ENCODE measurements at regions not wholly inside any gene's neighbourhood (a gene's known extent, or its start where the extent isn't known, plus 50 kb on each side); places are given as distances from the start of the nearest gene placed in this dataset.
"Not testable (repeated sequence)": the region's sequence is repeated elsewhere in the genome, so short reads cannot be mapped to it uniquely, and the experiment has no call there.

GRCh38 chr1:240719953-240720700 lies 108.2 kb upstream of the GREM2 start:
- DNase-seq (ENCODE audit: low read depth, low spot score) (no peak), FAIRE-seq (no peak), ATAC-seq (no peak)
- Histone ChIP-seq H3K9ac (ENCODE audit: control insufficient read depth, insufficient read depth, low read length) (no peak overlapping the region), H3K27me3 (replicated peaks in 1 of 2; ENCODE audit: control insufficient read depth in 2 of 2, insufficient read depth in 2 of 2, low read length in 1 of 2) (no peaks in the 10 kb centered on the region), H3K4me3 (no peak overlapping the region), H4K20me1 (ENCODE audit: control insufficient read depth, insufficient read depth) (no peaks in the 10 kb centered on the region), H3K27ac (ENCODE audit: control insufficient read depth, insufficient read depth) (no peak overlapping the region), H3K9me3 (replicated peaks; ENCODE audit: control insufficient read depth, insufficient read depth, low read length) (no peaks in the 10 kb centered on the region), H3K4me1 (ENCODE audit: control insufficient read depth, insufficient read depth, low read length) (no peaks in the 10 kb centered on the region), H2AFZ (ENCODE audit: control insufficient read depth, low read depth, low read length) (no peak overlapping the region), H3K36me3 (ENCODE audit: control insufficient read depth in 2 of 2, insufficient read depth in 2 of 2, low read length in 1 of 2) (no peaks in the 10 kb centered on the region), H3K79me2 (ENCODE audit: control insufficient read depth, insufficient read depth, low read length) (no peaks in the 10 kb centered on the region), H3K4me2 (ENCODE audit: control insufficient read depth, insufficient read depth) (no peak overlapping the region)
- RAD21 ChIA-PET (ENCODE audit: unreplicated experiment), result no interaction called here
- in situ Hi-C loops (cut with MboI) (no loop called here), intact Hi-C loops (cut with micrococcal nuclease; ENCODE audit: unreplicated experiment) (no loop called here)
- TF ChIP-seq POLR2AphosphoS5 (IDR thresholded peaks at IDR 0.05; ENCODE audit: low read length) (no peak), BACH1 (IDR thresholded peaks at IDR 0.05; ENCODE audit: borderline replicate concordance) (no peak), PAX8 (IDR thresholded peaks at IDR 0.05) (no peak), SMAD5 (IDR thresholded peaks at IDR 0.05; ENCODE audit: low read depth) (no peak), IRF4 (IDR thresholded peaks at IDR 0.05; ENCODE audit: low read depth, low read length) (no peak), CTCF (IDR thresholded peaks at IDR 0.05 in 2 of 3, conservative IDR thresholded peaks at IDR 0.05 in 1 of 3; ENCODE audit: control insufficient read depth in 2 of 3, extremely low read depth in 1 of 3, insufficient read depth in 1 of 3, low read depth in 3 of 3, low read length in 3 of 3) (no peak), FOS (IDR thresholded peaks at IDR 0.05; ENCODE audit: borderline replicate concordance, extremely low read depth, insufficient read length) (no peak), STAT1 (conservative IDR thresholded peaks at IDR 0.05) (no peak), ZNF384 (IDR thresholded peaks at IDR 0.05; ENCODE audit: borderline replicate concordance, low read depth, low read length) (no peak)
- TF ChIP-seq, protein P1, sequence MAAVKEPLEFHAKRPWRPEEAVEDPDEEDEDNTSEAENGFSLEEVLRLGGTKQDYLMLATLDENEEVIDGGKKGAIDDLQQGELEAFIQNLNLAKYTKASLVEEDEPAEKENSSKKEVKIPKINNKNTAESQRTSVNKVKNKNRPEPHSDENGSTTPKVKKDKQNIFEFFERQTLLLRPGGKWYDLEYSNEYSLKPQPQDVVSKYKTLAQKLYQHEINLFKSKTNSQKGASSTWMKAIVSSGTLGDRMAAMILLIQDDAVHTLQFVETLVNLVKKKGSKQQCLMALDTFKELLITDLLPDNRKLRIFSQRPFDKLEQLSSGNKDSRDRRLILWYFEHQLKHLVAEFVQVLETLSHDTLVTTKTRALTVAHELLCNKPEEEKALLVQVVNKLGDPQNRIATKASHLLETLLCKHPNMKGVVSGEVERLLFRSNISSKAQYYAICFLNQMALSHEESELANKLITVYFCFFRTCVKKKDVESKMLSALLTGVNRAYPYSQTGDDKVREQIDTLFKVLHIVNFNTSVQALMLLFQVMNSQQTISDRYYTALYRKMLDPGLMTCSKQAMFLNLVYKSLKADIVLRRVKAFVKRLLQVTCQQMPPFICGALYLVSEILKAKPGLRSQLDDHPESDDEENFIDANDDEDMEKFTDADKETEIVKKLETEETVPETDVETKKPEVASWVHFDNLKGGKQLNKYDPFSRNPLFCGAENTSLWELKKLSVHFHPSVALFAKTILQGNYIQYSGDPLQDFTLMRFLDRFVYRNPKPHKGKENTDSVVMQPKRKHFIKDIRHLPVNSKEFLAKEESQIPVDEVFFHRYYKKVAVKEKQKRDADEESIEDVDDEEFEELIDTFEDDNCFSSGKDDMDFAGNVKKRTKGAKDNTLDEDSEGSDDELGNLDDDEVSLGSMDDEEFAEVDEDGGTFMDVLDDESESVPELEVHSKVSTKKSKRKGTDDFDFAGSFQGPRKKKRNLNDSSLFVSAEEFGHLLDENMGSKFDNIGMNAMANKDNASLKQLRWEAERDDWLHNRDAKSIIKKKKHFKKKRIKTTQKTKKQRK (IDR thresholded peaks at IDR 0.05; ENCODE audit: low read depth, low read length), result no peak
- TF ChIP-seq, protein P2, sequence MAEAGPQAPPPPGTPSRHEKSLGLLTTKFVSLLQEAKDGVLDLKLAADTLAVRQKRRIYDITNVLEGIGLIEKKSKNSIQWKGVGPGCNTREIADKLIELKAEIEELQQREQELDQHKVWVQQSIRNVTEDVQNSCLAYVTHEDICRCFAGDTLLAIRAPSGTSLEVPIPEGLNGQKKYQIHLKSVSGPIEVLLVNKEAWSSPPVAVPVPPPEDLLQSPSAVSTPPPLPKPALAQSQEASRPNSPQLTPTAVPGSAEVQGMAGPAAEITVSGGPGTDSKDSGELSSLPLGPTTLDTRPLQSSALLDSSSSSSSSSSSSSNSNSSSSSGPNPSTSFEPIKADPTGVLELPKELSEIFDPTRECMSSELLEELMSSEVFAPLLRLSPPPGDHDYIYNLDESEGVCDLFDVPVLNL (IDR thresholded peaks at IDR 0.05; ENCODE audit: low read depth, low read length), result no peak
- WGBS (ENCODE audit: insufficient coverage, insufficient replicate concordance, low lambda C conversion rate, missing lambda C conversion rate), result 41% methylated on average over 8 of the region's 8 CpGs
- POLR2A ChIA-PET, result interaction anchor here (0.7 kb wide), 1 partner anchor 895 kb away, joined by 7 read pairs; no protein-coding TSS in a partner anchor
- SMC1A ChIA-PET (ENCODE audit: uncharacterized antibody, unreplicated experiment), result no interaction called here
- no TSS peak for BruUV-seq (replicated peaks)
- CTCF ChIA-PET, result no interaction called here

DNA sequence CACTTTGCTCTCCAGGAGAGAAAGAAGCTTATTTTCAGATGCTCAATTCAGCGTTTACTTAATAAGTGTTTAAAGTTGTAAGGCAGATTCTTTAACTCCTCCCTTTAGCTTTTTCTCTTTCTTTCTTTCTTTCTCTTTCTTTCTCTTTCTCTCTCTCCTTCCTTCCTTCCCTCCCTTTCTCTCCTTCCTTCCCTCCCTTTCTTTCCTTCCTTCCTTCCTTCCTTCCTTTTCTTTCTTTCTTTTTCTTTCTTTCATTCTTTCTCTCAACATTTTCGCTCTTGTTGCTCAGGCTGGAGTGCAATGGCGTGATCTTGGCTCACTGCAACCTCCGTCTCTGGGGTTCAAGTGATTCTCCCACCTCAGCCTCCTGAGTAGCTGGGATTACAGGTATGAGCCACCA lies 104.6 kb upstream of the GREM2 start:
- H3K4me3 ChIP-seq; H3K9me3 ChIP-seq (replicated peaks; ENCODE audit: control insufficient read depth, insufficient read depth, low read length); H4K20me1 ChIP-seq (ENCODE audit: control insufficient read depth, insufficient read depth); H2AFZ ChIP-seq (ENCODE audit: control insufficient read depth, low read depth, low read length); H3K27me3 ChIP-seq (replicated peaks in 1 of 2; ENCODE audit: control insufficient read depth in 2 of 2, insufficient read depth in 2 of 2, low read length in 1 of 2); DNase-seq (ENCODE audit: low read depth, low spot score); H3K27ac ChIP-seq (ENCODE audit: control insufficient read depth, insufficient read depth); H3K79me2 ChIP-seq (ENCODE audit: control insufficient read depth, insufficient read depth, low read length); SMC1A ChIA-PET (ENCODE audit: uncharacterized antibody, unreplicated experiment); in situ Hi-C loops (cut with MboI); RAD21 ChIA-PET (ENCODE audit: unreplicated experiment); H3K36me3 ChIP-seq (ENCODE audit: control insufficient read depth in 2 of 2, insufficient read depth in 2 of 2, low read length in 1 of 2); POLR2A ChIA-PET; BruUV-seq (replicated peaks); ATAC-seq; H3K9ac ChIP-seq (ENCODE audit: control insufficient read depth, insufficient read depth, low read length); H3K4me1 ChIP-seq (ENCODE audit: control insufficient read depth, insufficient read depth, low read length); FAIRE-seq; H3K4me2 ChIP-seq (ENCODE audit: control insufficient read depth, insufficient read depth); intact Hi-C loops (cut with micrococcal nuclease; ENCODE audit: unreplicated experiment): not testable (repeated sequence)
- WGBS (ENCODE audit: insufficient coverage, insufficient replicate concordance, low lambda C conversion rate, missing lambda C conversion rate), result 59% methylated on average over 4 of the region's 4 CpGs
- CTCF ChIA-PET, result interaction anchor here (0.9 kb wide), 1 partner anchor 16 kb away, joined by 3 read pairs; no protein-coding TSS in a partner anchor
